SH-SY5Y (cell line): ENCODE measurements at regions not wholly inside any gene's neighbourhood (a gene's known extent, or its start where the extent isn't known, plus 50 kb on each side); places are given as distances from the start of the nearest gene placed in this dataset.

Experiments used
- GATA2 ChIP-seq: IDR thresholded peaks from 2 replicates; pipeline ENCODE4 v1.6.1; 2011; ENCODE audit warnings: mild to moderate bottlenecking, low read depth, low read length
- GATA3 ChIP-seq: IDR thresholded peaks from 2 replicates; pipeline ENCODE4 v1.6.1; 2011; ENCODE audit warnings: low read depth, mild to moderate bottlenecking, low read length, moderate library complexity

DNA sequence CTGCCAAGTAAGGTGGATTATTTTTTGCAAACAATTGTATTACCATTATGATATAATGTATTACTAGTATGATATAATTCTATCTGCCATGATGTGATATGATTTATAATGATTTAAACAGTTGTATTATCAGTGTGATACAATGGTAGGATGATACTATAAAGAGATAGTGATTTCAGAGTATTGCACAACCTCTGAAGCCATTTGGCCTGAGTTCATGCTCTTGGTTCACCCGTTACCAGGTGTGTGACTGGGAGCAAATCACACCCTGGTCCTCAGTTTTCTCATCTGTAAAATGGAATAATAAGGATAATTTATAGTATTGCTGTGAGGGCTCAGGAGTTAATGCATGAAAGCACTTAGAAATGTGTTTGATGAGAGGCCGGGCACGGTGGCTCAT is 905.0 kb upstream of the RBFOX1 start:
- TF ChIP-seq GATA3: no peak
- no peak for TF ChIP-seq GATA2
